HG02973 (cell line): ENCODE measurements at regions not wholly inside any gene's neighbourhood (a gene's known extent, or its start where the extent isn't known, plus 50 kb on each side); places are given as distances from the start of the nearest gene placed in this dataset.
"Not testable (repeated sequence)": the region's sequence is repeated elsewhere in the genome, so short reads cannot be mapped to it uniquely, and the experiment has no call there.

Source experiments
- ATAC-seq: cut with Tn5 transposase; IDR thresholded peaks from one replicate; pipeline ENCODE4 v1.9.1; 2021; ENCODE audit warnings: moderate library complexity; ENCODE audit not compliant: unreplicated experiment

- no peak for ATAC-seq
Measured at GRCh38 chr4:103422467-103423219, 224.5 kb upstream of the CENPE start.

- no peak for ATAC-seq
Measured at GRCh38 chr4:103415801-103416200, 217.7 kb upstream of the CENPE start.

GRCh38 chr4:103412646-103413045 lies 214.5 kb upstream of the CENPE start:
- not testable (repeated sequence) for ATAC-seq

DNA sequence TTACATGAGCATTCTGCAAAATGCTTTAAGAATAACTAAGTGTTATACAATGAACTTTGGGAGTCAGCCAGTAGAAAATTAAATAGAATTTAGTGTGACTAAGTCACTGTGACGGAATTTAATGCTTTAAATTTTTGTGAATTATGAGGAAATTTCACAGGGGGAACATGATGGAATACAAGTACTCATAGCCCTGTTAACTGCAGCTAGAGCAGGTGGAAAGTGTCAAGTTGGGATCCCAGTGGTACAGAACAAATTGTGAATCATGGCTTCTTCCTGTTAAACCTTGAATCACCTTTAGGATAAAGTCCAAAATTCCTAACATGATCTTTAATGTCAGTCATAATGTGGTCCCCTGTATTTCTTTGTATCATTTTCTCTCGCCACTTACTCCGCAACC lies 212.2 kb upstream of the CENPE start:
- ATAC-seq: no peak

DNA sequence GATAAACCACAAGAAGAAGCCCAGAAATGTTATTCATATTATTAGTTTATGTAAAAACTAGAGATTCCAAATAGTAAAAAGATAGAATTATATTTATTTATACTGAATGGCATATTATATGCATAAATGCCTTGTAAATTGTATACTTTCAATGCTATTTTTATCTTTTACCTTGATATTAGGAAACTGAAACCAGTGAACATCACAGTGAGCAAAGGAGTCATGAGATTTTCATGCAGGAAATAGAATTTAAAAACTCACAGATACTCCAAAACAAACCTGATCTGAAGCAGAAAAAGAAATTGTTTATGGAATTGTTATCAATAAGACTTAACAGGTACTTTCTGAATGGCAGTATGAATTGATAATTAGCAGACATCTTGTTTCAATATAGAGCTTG lies 207.3 kb upstream of the CENPE start:
- ATAC-seq: no peak

- no peak for ATAC-seq
Measured at GRCh38 chr4:103403619-103404018, 205.5 kb upstream of the CENPE start.

DNA sequence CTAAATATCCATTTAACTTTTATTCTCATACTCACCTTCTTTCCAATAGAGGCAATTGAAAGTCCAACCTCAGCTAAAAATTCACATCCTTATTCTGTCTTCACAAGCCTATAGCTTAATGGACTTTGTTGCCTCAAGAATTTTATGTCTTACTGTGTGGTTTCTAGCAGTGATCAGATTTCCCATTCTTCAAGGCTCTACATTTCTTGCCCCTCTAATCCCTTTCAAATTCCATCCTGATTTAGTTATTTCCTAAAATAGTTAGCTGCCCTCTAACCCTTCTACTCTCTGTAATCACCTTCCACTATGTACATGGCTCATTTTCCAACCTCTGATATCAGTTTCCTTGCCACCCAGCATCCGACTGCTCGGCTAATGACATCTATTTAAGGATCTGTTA lies 204.1 kb upstream of the CENPE start:
- no peak for ATAC-seq

DNA sequence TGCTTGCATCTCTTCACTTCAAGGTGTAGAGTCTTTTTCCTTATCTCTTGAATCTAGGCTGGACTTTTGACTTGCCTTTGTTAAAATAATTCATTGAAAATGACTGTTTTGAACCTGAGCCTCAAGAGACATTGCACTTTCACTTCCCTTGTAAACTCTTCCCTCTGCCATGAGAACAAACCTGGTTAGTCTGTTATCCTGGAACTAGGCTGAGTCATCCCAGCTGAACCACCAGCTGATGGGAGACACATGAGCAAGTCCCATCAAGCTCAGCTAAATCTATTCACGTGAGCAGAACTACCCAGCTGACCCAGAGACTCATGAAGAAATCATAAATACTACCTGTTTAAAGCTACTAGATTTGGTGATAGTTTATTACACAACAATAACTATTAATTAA lies 202.3 kb upstream of the CENPE start:
- peak; percentile 85 for ATAC-seq

GRCh38 chr4:103397541-103397940 lies 199.4 kb upstream of the CENPE start:
- no peak for ATAC-seq

GRCh38 chr4:103387508-103388011 lies 189.4 kb upstream of the CENPE start:
- ATAC-seq: not testable (repeated sequence)

DNA sequence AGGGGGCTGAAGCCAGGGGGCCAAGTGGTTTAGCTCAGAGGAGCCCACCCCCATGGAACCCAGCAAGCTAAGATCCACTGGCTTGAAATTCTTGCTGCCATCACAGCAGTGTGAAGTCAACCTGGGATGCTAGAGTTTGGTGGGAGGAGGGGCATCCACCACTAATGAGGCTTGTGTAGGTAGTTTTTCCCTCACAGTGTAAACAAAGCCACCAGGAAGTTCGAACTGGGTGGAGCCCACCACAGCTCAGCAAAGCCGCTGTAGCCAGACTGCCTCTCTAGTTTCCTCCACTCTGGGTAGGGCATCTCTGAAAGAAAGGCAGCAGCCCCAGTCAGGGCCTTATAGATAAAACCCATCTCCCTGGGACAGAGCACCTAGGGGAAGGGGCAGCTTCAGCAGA lies 187.4 kb upstream of the CENPE start:
- ATAC-seq: not testable (repeated sequence)

- no peak for ATAC-seq
Measured at GRCh38 chr4:103375278-103375677, 177.1 kb upstream of the CENPE start.

DNA sequence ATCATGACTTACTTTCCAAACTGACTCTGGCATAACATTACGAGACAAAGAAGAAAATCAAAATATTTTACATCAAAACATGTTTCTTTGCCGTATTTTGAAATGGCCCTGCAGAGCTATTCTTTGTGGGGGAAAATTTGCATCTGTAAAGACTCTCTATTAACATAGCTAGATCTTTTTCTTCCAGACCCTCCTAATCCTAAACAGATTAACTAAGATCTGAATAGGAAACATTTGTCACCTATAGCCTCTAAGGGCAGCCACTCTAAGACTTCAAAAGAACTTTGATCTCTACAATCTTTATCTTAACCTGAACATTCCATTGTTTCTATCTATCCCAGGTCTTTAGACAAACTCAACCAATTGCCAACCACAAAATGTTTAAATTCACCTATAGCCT lies 176.6 kb upstream of the CENPE start:
- no peak for ATAC-seq

GRCh38 chr4:103374306-103374705 lies 176.2 kb upstream of the CENPE start:
- no peak for ATAC-seq

DNA sequence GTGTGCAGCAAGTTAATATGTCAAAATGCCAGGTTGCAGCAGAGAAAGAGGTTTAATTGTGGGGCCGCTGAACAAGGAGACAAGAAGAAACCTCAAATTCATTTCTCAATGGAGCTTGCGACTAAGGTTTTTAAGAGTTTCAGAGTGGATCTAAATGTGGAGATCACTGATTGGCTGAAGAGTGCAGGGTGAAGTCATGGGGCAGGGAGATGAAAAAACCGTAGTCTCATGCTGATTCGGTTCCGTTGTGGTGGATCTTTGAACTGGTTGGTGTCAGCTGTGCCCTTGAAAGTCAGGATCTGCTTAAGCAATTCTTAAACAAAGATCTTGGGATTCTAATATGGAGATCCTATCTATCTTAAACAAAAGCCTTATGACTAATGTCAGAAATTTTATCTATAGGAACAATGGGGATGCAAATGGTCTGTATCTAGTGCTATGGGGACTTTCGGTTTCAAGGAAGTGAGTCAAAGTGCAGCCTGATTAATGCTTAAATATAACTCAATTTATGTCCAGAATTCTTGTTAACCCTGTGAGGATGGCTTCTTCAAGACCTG lies 173.9 kb upstream of the CENPE start:
- ATAC-seq: no peak

DNA sequence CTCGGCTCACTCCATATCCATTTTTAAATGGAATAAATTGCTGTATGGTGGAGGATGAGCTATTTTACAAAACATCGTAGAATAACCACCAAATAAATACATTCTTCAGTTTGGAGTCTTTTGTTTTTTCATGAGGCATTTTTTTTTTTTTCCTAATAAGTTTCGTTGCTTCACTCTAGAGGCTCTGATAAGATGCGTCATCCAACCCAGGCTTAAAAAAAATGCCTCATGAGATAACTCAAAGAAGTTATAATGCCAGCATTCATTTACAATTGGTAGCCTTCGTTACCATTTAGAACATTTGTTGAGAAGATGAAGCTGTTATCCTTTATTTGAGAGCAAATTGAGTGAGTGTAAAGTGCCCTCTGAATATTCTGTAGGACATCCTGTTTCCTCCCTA lies 172.2 kb upstream of the CENPE start:
- ATAC-seq: no peak

- ATAC-seq: no peak
Measured at GRCh38 chr4:103365285-103365684, 167.1 kb upstream of the CENPE start.

GRCh38 chr4:103364083-103364482 lies 165.9 kb upstream of the CENPE start:
- no peak for ATAC-seq

GRCh38 chr4:103361926-103362325 lies 163.8 kb upstream of the CENPE start:
- no peak for ATAC-seq

DNA sequence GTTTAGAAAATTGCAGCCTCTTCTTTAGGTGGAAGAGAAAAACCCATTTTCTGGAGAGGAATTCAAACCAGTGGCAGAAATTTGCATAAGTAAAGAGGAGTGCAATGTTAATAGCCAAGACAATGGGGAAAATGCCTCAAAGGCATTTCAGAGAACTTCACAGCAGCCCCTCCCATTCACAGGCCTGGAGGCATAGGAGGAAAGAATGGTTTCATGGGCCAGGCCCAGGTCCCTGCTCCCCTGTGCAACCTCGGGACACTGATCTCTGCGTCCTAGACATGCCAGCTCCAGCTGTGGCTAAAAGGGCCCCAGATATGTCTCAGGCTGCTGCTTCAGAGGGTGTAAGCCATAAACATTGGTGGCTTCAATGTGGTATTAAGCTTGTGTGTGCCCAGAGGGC lies 161.8 kb upstream of the CENPE start:
- ATAC-seq: no peak

GRCh38 chr4:103354006-103354405 lies 155.9 kb upstream of the CENPE start:
- ATAC-seq: no peak

DNA sequence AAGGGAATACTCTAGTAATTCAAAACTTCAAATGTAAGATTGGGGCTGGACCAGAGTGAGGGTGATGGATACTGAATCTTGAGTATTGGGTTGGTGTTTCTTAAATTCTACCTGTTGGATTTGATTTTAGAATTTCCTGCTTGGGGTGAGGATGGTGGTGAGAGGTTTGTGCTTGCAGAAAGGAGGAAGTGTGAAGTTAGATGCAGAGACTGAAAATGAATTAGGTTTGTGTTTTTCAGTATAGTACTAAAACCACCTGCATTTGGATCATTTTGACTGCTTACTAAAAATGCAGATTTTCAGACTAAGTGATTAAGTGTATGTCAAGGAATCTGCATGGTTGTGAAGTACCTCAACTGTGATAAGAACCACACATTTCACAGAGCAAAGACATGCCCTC lies 131.5 kb upstream of the CENPE start:
- no peak for ATAC-seq

DNA sequence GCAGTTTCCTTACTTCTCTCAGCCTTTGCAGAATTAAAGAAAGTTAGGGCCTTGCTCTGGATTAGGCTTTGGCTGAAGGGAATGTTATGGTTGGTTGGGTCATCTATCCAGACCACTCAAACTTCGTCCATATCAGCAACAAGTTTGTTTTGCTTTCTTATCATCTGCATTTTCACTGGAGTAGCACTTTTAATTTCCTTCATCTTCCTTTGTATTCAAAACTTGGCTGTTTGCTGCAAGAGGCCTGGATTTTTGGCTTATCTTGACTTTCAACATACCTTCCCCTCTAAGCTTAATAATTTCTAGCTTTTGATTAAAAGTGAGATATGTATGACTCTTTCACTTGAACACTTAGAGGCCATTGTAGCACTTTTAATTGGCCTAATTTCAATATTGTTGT lies 126.7 kb upstream of the CENPE start:
- ATAC-seq: no peak
